Keratinocyte (primary cell): ENCODE measurements at regions not wholly inside any gene's neighbourhood (a gene's known extent, or its start where the extent isn't known, plus 50 kb on each side); places are given as distances from the start of the nearest gene placed in this dataset.

Experiments used
- EZH2 ChIP-seq: IDR thresholded peaks from one replicate; pipeline ENCODE4 v1.6.1; 2012; ENCODE audit warnings: inconsistent platforms, mild to moderate bottlenecking, low read length, moderate library complexity
- TF ChIP-seq, protein P1 (sequence below), 3 experiments: IDR thresholded peaks in 1 of 3; conservative IDR thresholded peaks in 1 of 3; optimal IDR thresholded peaks in 1 of 3; 2 replicates in 2 of 3; 3 replicates in 1 of 3; pipeline versions ENCODE3 to v1.5.1; 2011; ENCODE audit warnings: low read length in 3 of 3, mild to moderate bottlenecking in 3 of 3, moderate library complexity in 2 of 3, control low read depth in 1 of 3, inconsistent platforms in 1 of 3; ENCODE audit not compliant: insufficient read depth in 2 of 3; ENCODE audit errors: extremely low read depth in 1 of 3

DNA sequence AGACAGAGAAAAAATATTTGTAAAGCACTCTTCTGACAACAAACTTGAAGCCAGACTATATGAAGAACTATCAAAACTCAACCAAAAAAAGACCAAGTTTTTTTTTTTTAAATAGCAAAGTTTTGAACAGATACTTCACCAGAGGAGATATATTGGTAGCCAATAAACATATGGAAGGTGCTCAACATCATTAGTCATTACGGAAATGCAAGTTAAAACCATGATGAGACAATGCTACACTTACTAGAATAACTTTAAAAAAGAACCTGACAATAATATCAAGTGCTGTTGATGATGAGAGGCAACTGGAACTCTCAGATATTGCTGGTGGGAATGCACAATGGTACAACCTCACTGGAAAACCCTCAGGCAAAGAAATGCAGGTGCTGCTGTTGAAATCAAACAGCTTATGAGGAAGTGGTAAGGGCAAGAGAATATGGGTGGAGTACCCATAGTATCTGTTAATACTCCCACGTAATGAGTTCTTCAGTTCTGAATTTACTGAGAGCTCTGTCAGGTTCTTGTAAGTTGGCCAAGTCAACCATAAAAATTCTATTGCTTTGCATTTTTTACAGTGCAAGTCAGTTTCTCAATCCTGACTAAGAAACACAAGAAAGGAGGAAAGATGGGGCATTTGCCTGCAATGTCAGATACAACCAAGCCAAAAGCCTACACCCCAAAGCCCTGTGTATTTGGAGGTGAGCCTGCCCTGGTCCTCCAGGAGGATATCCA, 87.3 kb upstream of the GNAQ start:
- TF ChIP-seq, protein P1, sequence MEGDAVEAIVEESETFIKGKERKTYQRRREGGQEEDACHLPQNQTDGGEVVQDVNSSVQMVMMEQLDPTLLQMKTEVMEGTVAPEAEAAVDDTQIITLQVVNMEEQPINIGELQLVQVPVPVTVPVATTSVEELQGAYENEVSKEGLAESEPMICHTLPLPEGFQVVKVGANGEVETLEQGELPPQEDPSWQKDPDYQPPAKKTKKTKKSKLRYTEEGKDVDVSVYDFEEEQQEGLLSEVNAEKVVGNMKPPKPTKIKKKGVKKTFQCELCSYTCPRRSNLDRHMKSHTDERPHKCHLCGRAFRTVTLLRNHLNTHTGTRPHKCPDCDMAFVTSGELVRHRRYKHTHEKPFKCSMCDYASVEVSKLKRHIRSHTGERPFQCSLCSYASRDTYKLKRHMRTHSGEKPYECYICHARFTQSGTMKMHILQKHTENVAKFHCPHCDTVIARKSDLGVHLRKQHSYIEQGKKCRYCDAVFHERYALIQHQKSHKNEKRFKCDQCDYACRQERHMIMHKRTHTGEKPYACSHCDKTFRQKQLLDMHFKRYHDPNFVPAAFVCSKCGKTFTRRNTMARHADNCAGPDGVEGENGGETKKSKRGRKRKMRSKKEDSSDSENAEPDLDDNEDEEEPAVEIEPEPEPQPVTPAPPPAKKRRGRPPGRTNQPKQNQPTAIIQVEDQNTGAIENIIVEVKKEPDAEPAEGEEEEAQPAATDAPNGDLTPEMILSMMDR (optimal IDR thresholded peaks at IDR 0.05 in 1 of 3, IDR thresholded peaks at IDR 0.05 in 1 of 3, conservative IDR thresholded peaks at IDR 0.05 in 1 of 3; ENCODE audit: extremely low read depth in 1 of 3, insufficient read depth in 2 of 3, low read length in 3 of 3) = no peak
- TF ChIP-seq EZH2 = no peak
